ENCODE measurements at regions not wholly inside any gene's neighbourhood (a gene's known extent, or its start where the extent isn't known, plus 50 kb on each side); places are given as distances from the start of the nearest gene placed in this dataset.

DNA sequence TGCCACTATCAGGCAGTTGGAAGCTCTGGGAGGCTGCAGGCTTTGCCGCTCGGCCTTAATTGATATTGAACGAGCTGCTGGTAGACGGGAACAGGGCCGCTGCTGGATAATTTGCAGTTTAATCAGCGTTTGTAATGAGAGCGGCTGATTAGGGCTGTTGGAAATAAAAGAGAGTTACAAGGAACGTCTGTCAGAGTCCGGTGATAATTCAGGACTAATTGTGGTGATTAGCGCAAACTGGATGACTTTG, 68.2 kb upstream of the TBCA start:
- TF ChIP-seq, protein P1, sequence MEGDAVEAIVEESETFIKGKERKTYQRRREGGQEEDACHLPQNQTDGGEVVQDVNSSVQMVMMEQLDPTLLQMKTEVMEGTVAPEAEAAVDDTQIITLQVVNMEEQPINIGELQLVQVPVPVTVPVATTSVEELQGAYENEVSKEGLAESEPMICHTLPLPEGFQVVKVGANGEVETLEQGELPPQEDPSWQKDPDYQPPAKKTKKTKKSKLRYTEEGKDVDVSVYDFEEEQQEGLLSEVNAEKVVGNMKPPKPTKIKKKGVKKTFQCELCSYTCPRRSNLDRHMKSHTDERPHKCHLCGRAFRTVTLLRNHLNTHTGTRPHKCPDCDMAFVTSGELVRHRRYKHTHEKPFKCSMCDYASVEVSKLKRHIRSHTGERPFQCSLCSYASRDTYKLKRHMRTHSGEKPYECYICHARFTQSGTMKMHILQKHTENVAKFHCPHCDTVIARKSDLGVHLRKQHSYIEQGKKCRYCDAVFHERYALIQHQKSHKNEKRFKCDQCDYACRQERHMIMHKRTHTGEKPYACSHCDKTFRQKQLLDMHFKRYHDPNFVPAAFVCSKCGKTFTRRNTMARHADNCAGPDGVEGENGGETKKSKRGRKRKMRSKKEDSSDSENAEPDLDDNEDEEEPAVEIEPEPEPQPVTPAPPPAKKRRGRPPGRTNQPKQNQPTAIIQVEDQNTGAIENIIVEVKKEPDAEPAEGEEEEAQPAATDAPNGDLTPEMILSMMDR (IDR thresholded peaks at IDR 0.05 in 4 of 5, conservative IDR thresholded peaks at IDR 0.05 in 1 of 5), result no peak
- no peak for TF ChIP-seq POLR2A (IDR thresholded peaks at IDR 0.05)
